ENCODE measurements at regions not wholly inside any gene's neighbourhood (a gene's known extent, or its start where the extent isn't known, plus 50 kb on each side); places are given as distances from the start of the nearest gene placed in this dataset.

DNA sequence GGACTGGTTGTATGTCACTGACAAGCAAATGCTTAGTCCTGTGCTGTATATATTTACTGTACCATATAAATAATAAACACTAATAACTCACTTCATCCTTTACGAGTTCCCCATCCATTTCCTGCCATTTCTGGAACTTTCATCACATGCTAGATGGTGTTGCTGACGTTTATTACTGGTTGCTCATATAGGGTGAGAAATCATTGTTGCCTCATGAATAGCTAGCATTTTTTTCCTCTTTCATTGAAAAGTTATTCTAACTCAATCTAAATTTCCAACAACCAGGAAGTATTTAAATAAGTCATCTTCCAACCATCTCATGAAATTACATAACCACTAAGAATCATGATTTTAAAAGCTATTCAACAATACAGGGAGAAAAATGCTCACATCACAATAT lies 88.6 kb upstream of the RCN1 start:
- H3K9me3 ChIP-seq, result no peaks in the 10 kb centered on the region
- intact Hi-C loops (cut with DNase I, micrococcal nuclease), result no loop called here
- no peak for DNase-seq

DNA sequence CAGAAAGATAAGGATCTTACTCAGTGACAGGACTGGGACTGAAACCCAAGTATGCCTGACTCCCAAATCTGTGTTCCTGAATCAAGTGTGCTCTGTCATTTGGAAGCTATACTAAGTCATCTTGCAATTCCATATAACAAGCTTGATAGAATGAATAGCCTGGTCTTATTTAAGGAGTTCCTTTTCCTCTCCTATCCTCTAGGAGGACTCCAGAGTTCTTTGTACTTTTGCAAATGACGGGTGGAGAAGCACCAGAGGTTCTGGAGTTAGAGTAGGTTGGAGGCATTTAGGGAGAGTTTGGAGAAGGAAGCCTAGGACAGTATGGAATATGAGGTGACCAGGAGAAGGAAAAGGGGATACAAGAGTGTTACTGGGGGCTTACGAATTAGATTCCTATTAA lies 92.9 kb upstream of the RCN1 start:
- Histone ChIP-seq H3K9me3 (no peaks in the 10 kb centered on the region), H3K4me3 (no peak overlapping the region), H3K4me1 (ENCODE audit: low read depth) (no peaks in the 10 kb centered on the region), H3K36me3 (ENCODE audit: low read depth) (no peaks in the 10 kb centered on the region)
- ATAC-seq (no peak), DNase-seq (no peak)
- intact Hi-C loops (cut with DNase I, micrococcal nuclease), result no loop called here
- TF ChIP-seq, protein P1, sequence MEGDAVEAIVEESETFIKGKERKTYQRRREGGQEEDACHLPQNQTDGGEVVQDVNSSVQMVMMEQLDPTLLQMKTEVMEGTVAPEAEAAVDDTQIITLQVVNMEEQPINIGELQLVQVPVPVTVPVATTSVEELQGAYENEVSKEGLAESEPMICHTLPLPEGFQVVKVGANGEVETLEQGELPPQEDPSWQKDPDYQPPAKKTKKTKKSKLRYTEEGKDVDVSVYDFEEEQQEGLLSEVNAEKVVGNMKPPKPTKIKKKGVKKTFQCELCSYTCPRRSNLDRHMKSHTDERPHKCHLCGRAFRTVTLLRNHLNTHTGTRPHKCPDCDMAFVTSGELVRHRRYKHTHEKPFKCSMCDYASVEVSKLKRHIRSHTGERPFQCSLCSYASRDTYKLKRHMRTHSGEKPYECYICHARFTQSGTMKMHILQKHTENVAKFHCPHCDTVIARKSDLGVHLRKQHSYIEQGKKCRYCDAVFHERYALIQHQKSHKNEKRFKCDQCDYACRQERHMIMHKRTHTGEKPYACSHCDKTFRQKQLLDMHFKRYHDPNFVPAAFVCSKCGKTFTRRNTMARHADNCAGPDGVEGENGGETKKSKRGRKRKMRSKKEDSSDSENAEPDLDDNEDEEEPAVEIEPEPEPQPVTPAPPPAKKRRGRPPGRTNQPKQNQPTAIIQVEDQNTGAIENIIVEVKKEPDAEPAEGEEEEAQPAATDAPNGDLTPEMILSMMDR (IDR thresholded peaks at IDR 0.05), result no peak

More for the DNA sequence above, 88.6 kb upstream of the RCN1 start:
- no peak for ATAC-seq
- Histone ChIP-seq H3K4me1 (ENCODE audit: low read depth) (no peaks in the 10 kb centered on the region), H3K4me3 (no peak overlapping the region), H3K36me3 (ENCODE audit: low read depth) (no peaks in the 10 kb centered on the region)
- TF ChIP-seq, protein P1 (IDR thresholded peaks at IDR 0.05), result no peak

DNA sequence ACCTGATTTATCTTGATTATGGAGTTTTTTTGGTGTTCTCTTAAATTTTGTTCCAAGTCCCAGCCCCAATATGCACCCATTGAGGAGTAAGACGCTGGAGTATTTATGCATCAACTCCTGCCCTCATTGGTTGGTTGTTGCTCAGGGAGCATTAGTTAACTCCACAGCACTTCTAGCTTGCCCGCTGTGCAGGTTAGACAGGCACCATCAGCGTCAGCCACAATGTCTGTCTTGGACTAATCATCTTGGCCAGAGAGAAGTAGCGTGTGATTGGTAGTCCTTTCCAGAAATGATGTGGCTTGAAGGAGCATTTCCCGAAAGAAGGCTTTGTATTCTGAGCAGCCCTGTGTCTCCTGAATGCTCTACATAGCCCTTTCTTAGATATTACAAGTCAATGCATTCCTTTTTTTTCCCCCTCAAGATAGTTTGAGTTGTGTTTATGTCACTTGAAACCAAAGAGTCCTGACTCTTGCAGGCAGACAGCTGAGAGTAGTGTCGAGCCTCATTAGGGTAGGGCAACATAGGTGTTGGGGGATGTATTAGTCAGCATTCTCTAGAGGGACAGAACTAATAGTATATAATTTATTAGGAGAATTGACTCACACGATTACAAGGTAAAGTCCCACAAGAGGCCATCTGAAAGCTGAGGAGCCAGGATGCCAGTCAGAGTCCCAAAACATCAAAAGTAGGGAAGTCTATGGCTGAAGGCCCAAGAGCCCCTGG lies 94.6 kb upstream of the RCN1 start:
- intact Hi-C loops (cut with DNase I, micrococcal nuclease), result no loop called here
- Histone ChIP-seq H3K4me3 (no peak overlapping the region), H3K4me1 (ENCODE audit: low read depth) (no peaks in the 10 kb centered on the region), H3K36me3 (ENCODE audit: low read depth) (no peaks in the 10 kb centered on the region), H3K9me3 (no peaks in the 10 kb centered on the region)
- TF ChIP-seq, protein P1 (IDR thresholded peaks at IDR 0.05), result no peak
- ATAC-seq (no peak), DNase-seq (no peak)

DNA sequence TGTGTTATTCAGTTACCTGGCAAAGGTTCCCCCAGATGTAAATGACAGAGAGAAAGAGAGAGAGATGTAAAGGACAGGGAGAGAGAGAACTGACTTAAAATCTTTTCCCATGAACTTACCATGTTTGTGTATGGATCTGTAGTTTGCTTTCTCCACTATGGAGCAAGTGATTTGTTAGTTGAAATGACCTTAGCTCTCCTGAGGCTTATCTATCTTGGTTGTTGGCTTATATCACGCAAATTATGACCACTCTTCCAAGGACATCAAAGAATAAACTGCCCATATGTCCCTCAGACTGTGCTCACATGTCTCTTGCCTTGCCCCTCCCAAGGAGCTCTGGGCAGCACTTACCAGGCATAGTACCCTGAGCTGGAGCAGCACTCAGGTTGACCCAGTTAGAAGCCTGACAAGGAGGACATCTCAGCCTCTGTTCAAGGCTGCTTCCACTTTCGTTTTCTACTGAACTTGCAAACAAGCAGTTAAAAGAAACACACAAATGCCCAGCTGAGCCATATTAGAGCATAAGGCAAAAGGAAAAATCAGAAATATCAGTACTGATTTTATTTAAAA lies 95.3 kb upstream of the RCN1 start:
- ATAC-seq, result peak; percentile 57
- no peaks in the 10 kb centered on the region for H3K4me1 ChIP-seq (ENCODE audit: low read depth)
- TF ChIP-seq, protein P1 (IDR thresholded peaks at IDR 0.05), result no peak
- H3K9me3 ChIP-seq, result no peaks in the 10 kb centered on the region
- H3K4me3 ChIP-seq, result no peak overlapping the region
- no peaks in the 10 kb centered on the region for H3K36me3 ChIP-seq (ENCODE audit: low read depth)
- intact Hi-C loops (cut with DNase I, micrococcal nuclease), result no loop called here
- DNase-seq, result peak in 1 of 3 donors; percentile 12

DNA sequence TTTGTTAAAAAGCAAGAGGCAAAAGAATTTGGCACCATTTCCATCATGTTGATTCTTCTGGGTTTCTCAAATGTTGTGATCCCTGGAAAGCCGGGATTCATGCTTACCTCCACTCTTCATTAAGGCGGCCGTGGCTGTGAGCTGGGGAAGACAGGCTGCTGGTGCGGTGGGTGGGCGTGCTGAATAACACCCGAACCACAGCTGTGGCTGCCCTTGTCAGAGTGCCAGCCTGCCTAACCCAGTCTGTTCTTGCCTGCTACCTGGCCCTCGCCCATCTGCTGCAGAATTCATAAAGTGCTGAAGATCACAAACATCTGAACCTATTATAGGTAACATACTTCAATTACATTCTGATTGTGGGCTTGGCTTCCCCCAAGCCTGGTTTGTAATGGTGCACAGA lies 95.8 kb upstream of the RCN1 start:
- no peak overlapping the region for H3K4me3 ChIP-seq
- no peaks in the 10 kb centered on the region for H3K4me1 ChIP-seq (ENCODE audit: low read depth)
- H3K36me3 ChIP-seq (ENCODE audit: low read depth), result no peaks in the 10 kb centered on the region
- ATAC-seq (no peak), DNase-seq (no peak)
- TF ChIP-seq, protein P1 (IDR thresholded peaks at IDR 0.05), result no peak
- H3K9me3 ChIP-seq, result no peaks in the 10 kb centered on the region
- intact Hi-C loops (cut with DNase I, micrococcal nuclease), result no loop called here

Data from mucosa of descending colon (tissue), 3 donors.